Ovary (tissue), 7 donors: ENCODE measurements at regions not wholly inside any gene's neighbourhood (a gene's known extent, or its start where the extent isn't known, plus 50 kb on each side); places are given as distances from the start of the nearest gene placed in this dataset.

Source experiments
- DNase-seq, 5 donors: peaks; one replicate each; pipeline ENCODE4 v3.0.0-alpha.2; 2019 to 2020
- H3K27ac ChIP-seq, 2 donors: fragments of 200-600 bp; one replicate each; pipeline versions ENCODE4 v1.5.1 to v1.8.0; 2019 to 2022
- H3K27me3 ChIP-seq: fragments of 200-600 bp; one replicate; pipeline ENCODE4 v1.8.0; 2022
- H3K36me3 ChIP-seq: fragments of 200-600 bp; sonication (generic); one replicate; pipeline ENCODE4 v1.5.1; 2019
- H3K4me1 ChIP-seq: one replicate; pipeline ENCODE4 v1.8.1; 2013; ENCODE audit warnings: mild to moderate bottlenecking, moderate library complexity; ENCODE audit not compliant: insufficient read depth
- H3K4me3 ChIP-seq: fragments of 200-600 bp; sonication (generic); one replicate; pipeline ENCODE4 v1.5.1; 2017
- H3K9me3 ChIP-seq, 2 donors: fragments of 200-600 bp in 1 of 2; sonication (generic) in 1 of 2; one replicate each; pipeline versions ENCODE4 v1.5.1 to v1.8.1; 2013 to 2019; ENCODE audit warnings: mild to moderate bottlenecking in 1 of 2, moderate library complexity in 1 of 2
- EP300 ChIP-seq: sonication (generic); formaldehyde crosslinking; IDR thresholded peaks from one replicate; pipeline ENCODE4 v1.6.1; 2017; ENCODE audit warnings: antibody characterized with exemption
- POLR2A ChIP-seq: fragments of 450-650 bp; IDR thresholded peaks from one replicate; pipeline ENCODE4 v1.6.1; 2017; ENCODE audit warnings: antibody characterized with exemption, mild to moderate bottlenecking, moderate library complexity
- WGBS, 3 donors: extraction: QIAGEN DNeasy Blood & Tissue Kit in 1 of 3; methylation state at CpG; one replicate each; pipeline versions ENCODE4 v1.1.5 to v1.1.7; 2013 to 2017; 5-methylcytosine and 5-hydroxymethylcytosine counted together
- intact Hi-C, 4 donors: fragments of 100-400 bp; cut with DNase I; formaldehyde crosslinking; loops; one replicate each; pipeline versions ENCODE4 v1.11.0 to v1.15.1; 2022 to 2023
- TF ChIP-seq, protein P1 (sequence below), 3 donors: fragments of 450-650 bp in 2 of 3; fragments of 200-600 bp in 1 of 3; IDR thresholded peaks; one replicate each; pipeline versions ENCODE4 v1.5.1 to v1.8.0; 2016 to 2022; ENCODE audit warnings: antibody characterized with exemption in 3 of 3, mild to moderate bottlenecking in 1 of 3
- donor health status: DM: no; HTN: no; CAD: no; lungs with moderate emphysema.
- donor health status: DM: no; HTN: no; CAD: no.
- donor health status: Bipolar disorder and iron deficiency.
- donor health status: DM: no; HTN: no; CAD: no.
- donor health status: DM: yes; HTN: yes; CAD: no.

- Histone ChIP-seq H3K36me3 (no peaks in the 10 kb centered on the region), H3K27me3 (no peaks in the 10 kb centered on the region), H3K9me3 (no peaks in the 10 kb centered on the region), H3K4me3 (no peak overlapping the region), H3K27ac (no peak overlapping the region), H3K4me1 (no peaks in the 10 kb centered on the region)
- 85 to 92% (median 91%) methylated on average over 3 of the region's 3 CpGs for WGBS, 3 donors
- no peak for DNase-seq
- TF ChIP-seq POLR2A = no peak
- no peak for TF ChIP-seq EP300
- TF ChIP-seq, protein P1, sequence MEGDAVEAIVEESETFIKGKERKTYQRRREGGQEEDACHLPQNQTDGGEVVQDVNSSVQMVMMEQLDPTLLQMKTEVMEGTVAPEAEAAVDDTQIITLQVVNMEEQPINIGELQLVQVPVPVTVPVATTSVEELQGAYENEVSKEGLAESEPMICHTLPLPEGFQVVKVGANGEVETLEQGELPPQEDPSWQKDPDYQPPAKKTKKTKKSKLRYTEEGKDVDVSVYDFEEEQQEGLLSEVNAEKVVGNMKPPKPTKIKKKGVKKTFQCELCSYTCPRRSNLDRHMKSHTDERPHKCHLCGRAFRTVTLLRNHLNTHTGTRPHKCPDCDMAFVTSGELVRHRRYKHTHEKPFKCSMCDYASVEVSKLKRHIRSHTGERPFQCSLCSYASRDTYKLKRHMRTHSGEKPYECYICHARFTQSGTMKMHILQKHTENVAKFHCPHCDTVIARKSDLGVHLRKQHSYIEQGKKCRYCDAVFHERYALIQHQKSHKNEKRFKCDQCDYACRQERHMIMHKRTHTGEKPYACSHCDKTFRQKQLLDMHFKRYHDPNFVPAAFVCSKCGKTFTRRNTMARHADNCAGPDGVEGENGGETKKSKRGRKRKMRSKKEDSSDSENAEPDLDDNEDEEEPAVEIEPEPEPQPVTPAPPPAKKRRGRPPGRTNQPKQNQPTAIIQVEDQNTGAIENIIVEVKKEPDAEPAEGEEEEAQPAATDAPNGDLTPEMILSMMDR (IDR thresholded peaks at IDR 0.05) = no peak
- intact Hi-C loops = no loop called here
Observed at GRCh38 chr21:38605236-38605635, 107.0 kb upstream of the ERG start.

DNA sequence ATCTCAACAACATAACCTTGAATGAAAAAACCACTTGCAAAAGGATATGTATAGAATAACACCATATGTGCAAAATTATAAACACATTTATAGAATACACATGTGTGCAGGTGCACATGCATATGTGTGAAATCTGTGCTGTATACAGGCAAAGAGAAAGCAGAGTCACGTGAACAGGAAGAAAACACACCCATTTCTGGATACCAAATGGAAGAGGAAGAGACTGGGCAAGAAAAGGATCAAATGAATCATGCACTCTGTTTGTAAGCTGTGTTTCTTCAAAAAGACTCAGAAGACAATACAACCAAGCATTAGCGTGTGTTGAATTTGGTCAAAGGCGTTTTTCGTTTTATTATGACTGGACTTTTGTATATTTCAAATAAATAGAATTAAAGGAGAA, 111.3 kb upstream of the ERG start:
- 63 to 81% (median 70%) methylated on average over 4 of the region's 4 CpGs for WGBS, 3 donors
- no peaks in the 10 kb centered on the region for H3K36me3 ChIP-seq
- H3K4me1 ChIP-seq = no peaks in the 10 kb centered on the region
- no peak overlapping the region for H3K4me3 ChIP-seq
- no peak for DNase-seq
- H3K27ac ChIP-seq = no peak overlapping the region
- intact Hi-C loops = no loop called here
- H3K27me3 ChIP-seq = no peaks in the 10 kb centered on the region
- TF ChIP-seq, protein P1 (IDR thresholded peaks at IDR 0.05) = no peak
- TF ChIP-seq POLR2A (no peak), EP300 (no peak)
- H3K9me3 ChIP-seq = no peaks in the 10 kb centered on the region

DNA sequence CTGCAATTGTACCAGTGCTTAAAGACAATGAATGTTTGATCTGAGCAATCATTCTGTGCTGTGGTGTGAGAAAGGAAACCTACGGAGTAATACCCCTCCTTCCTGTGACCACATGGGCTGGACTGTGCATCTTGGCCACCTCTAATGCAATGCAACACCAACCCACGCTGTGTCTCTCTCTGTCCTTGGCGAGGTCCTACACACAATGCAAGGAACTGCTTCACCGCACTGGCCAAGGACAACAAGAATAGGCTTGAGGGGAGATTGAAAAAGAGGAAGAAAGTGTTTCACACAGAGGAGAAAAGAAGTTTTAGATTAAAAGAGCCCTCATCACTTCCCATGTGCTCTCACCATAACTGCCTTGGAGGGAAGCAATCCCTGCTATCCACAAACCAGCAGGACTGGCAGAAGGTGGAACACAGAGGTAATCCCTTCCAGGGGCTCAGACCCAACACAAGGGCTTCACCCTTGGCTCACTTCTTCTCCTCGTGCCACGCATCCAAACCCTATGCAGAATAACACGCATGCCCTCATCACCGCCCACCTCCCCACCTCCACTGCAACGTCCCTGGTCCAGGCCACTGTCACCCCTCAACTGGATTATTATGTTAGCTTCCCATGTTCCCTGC, 112.5 kb upstream of the ERG start:
- intact Hi-C loops = no loop called here
- Histone ChIP-seq H3K4me1 (no peaks in the 10 kb centered on the region), H3K36me3 (no peaks in the 10 kb centered on the region), H3K9me3 (no peaks in the 10 kb centered on the region), H3K27me3 (no peaks in the 10 kb centered on the region), H3K4me3 (no peak overlapping the region), H3K27ac (no peak overlapping the region)
- TF ChIP-seq, protein P1 (IDR thresholded peaks at IDR 0.05) = no peak
- TF ChIP-seq POLR2A = no peak
- no peak for TF ChIP-seq EP300
- 89 to 95% (median 90%) methylated on average over 9 of the region's 9 CpGs for WGBS, 3 donors
- no peak for DNase-seq

DNA sequence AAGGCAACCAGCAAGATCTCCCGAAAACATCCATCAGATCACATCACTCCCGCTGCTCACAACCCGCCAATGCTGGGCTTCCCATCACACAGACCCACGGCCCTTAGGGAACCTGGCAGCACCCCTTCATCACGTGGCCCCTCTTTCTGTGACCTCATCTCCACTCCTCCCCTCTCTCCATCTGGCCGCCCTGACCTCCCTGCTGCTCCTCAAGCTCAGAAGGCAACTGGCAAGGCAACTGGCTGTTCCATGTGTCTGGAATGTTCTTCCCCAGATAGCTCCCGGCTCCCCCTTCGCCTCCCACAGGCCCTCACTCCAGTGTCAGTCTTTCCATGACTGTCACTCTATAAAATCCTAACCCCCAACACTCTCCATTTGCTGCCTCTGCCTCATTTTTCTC, 113.0 kb upstream of the ERG start:
- no peak overlapping the region for H3K4me3 ChIP-seq
- intact Hi-C loops = no loop called here
- no peak for DNase-seq
- no peak overlapping the region for H3K27ac ChIP-seq
- H3K27me3 ChIP-seq = no peaks in the 10 kb centered on the region
- 64 to 78% (median 74%) methylated on average over 8 of the region's 8 CpGs for WGBS, 3 donors
- no peak for TF ChIP-seq EP300
- no peak for TF ChIP-seq POLR2A
- TF ChIP-seq, protein P1 (IDR thresholded peaks at IDR 0.05) = no peak
- no peaks in the 10 kb centered on the region for H3K36me3 ChIP-seq
- H3K4me1 ChIP-seq = no peaks in the 10 kb centered on the region
- H3K9me3 ChIP-seq = no peaks in the 10 kb centered on the region
